ENCODE measurements at regions not wholly inside any gene's neighbourhood (a gene's known extent, or its start where the extent isn't known, plus 50 kb on each side); places are given as distances from the start of the nearest gene placed in this dataset.

DNA sequence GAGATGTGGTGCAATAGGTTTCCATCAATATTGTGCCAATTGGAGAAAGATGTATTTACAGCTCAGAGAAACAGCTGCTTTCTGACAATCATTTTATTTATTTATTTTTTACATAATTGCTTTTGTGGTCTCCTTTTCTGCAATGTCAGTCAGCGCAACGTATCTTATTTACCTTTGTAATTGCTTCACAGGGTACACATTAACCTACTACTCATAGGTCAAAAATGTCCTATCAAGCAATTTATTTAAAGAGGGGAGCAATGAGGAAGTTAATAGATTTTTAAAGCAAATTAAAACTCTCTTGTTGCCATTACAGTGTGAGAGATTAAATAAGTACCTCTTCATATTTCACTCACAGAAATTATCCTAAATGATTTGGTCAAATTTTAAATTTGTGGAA, 291.0 kb downstream of the CALCRL start:
- no peak for TF ChIP-seq CTCF (IDR thresholded peaks at IDR 0.05)
- no peak for TF ChIP-seq POLR2A (IDR thresholded peaks at IDR 0.05)
- TF ChIP-seq POLR2AphosphoS5 (IDR thresholded peaks at IDR 0.05), result no peak
